Left lobe of liver (tissue), 2 donors: ENCODE measurements at regions not wholly inside any gene's neighbourhood (a gene's known extent, or its start where the extent isn't known, plus 50 kb on each side); places are given as distances from the start of the nearest gene placed in this dataset.
"Not testable (repeated sequence)": the region's sequence is repeated elsewhere in the genome, so short reads cannot be mapped to it uniquely, and the experiment has no call there.

Experiments used
- ATAC-seq: fragments of 200-7000 bp; cut with Tn5 transposase; one replicate; pipeline ENCODE4 v1.9.1; 2020; ENCODE audit warnings: mild to moderate bottlenecking, moderate library complexity
- DNase-seq: peaks from one replicate; pipeline ENCODE4 v3.0.0-alpha.2; 2020; ENCODE audit warnings: low spot score
- donor health status: DM: no; HTN: no; CAD: no; lungs with moderate emphysema.
- donor health status: DM: no; HTN: yes; CAD: no.

DNA sequence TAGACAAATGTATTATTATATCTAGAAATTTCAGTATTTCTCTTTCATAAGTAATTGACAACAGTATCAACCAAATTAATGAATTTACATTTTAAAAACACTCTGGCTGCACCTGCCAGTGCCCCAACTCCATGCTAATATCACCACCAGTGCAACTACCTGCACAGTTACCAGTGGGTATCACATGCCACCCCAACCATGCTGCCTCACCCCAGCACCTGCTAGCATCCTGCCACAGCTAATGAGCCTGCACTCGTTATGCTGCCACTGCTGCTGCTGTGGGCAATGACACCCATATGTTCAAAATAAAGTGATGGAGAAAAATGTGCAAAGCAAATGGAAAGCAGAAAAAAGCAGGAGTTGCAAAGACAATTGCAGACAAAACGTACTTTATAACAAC lies 855.9 kb upstream of the MANEA start:
- ATAC-seq: no peak

DNA sequence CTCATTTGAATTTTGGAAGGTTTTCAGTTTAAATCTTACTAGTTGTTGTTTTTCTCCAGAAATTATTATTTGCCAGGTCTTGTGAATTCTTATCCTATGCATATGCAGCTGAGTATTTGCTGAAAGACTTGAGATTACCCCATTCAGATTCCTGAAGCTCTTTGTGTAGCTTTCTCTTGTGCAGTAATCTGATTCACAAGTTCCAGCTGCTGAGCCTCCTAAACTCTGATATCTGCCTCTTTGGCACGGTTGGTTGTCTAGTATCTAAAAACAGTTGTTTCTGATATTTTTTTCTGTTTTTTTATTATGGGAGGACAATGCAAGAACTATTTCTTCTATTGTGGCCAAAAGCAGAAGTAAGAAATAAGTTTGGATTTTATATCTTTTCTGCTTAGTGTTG lies 863.9 kb upstream of the MANEA start:
- ATAC-seq (no peak), DNase-seq (no peak)

More for the DNA sequence above, 855.9 kb upstream of the MANEA start:
- no peak for DNase-seq

DNA sequence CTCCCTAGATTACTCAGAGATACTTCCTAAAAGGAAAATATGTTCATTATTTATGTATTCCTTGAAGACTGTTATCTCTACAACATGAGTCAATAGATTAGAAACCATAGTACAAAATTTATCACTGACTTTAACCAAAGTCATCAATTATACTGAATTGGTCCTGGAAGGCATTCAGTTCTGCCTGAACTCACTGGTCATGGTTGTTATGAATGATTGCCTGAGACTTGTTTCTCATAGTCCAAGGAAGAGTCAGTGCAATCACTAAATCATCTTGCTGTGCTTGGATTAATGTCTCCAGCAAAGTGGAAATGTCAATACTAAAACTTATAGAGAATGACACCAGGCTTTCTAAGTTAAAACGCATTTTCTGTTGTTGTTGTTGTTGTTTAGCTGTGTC lies 878.6 kb upstream of the MANEA start:
- DNase-seq (no peak), ATAC-seq (no peak)

DNA sequence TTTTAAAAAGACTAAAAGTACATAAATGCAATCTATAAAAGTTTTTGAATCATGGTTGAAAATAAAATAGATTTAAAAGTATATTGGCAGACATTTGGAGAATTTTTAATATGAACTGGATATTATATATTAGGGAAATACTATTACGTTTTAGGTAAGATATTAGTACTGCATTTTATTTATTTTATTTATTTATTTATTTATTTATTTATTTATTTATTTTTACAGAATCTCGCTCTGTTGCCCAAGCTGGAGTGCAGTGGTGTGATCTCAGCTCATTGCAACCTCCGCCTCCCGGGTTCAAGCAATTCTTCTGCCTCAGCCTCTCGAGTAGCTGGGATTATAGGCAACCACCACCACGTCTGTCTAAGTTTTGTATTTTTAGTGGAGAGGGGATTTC lies 890.1 kb upstream of the MANEA start:
- ATAC-seq: not testable (repeated sequence)

DNA sequence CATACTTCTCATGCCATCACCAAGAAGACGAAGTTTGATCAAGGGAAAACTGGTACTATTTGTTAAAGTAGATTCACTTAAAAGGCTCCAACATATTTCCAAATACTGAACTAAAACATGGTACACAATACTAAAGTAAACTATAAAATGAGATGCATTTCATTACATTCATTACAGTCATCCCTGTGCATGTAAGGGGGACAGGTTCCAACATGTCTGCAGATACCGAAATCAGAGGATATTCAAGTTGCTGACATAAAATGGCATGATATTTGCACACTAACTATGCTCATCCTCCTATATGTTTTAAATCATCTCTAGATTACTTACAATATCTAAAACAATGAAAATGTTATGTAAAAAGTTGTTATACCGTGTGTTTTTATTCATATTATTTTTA lies 893.9 kb upstream of the MANEA start:
- no peak for ATAC-seq
- DNase-seq: no peak

More for the DNA sequence above, 890.1 kb upstream of the MANEA start:
- not testable (repeated sequence) for DNase-seq

DNA sequence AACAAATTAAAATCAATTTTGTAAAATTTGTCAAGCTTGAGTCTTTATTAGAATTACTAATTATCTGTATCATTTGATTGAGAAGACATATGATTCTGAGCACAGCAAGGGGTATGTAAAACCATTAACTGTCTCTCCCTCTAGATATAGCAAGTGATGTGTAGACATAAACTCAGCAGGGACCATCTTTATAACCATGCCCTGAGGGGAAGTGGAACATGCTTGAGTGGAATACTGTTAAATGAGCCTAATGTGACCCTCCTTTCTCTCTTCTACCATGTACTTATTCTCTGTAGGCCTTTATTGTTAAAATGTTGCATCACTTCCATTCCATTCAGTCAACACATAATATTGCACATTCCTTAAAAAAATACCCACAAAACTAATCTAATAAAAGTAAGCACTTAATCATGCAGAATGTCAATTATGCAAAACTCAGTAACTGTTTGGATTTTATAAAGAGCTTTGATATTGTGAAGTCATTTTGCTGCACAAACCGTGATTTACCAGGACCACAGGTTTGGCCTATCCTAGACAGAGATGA lies 896.6 kb upstream of the MANEA start:
- ATAC-seq (no peak), DNase-seq (no peak)

DNA sequence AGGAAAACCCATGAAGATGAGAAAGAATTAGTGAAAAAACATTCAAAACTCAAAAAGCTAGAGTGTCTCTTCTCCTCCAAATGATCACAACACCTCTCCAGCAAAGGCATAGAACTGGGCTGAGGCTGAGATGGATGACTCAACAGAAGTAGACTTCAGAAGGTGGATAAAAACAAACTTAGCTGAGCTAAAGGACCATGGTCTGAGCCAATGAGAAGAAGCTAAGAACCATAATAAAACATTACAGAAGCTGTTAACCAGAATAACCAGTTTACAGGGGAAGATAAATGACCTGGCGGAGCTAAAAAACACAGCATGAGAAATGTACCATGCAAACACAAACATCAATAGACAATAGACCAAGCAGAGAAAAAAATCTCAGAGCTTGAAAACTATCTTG lies 904.1 kb upstream of the MANEA start:
- no peak for ATAC-seq

DNA sequence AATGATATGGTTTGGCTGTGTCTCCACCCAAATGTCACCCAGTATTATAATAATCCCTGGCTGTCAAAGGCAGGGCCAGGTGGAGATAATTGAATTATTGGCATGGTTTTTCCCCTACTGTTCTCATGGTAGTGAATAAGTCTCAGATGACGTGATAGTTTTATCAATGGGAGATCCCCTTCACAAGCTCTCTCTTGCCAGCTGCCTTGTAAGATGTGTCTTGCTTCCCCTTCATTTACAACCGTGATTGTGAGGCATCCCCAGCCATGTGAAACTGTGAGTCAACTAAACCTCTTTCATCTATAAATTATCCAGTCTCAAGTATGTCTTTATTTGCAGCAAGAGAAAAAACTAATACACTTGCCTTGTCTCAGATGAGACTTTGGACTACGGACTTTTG lies 907.3 kb upstream of the MANEA start:
- ATAC-seq (no peak), DNase-seq (no peak)

More for the DNA sequence above, 904.1 kb upstream of the MANEA start:
- no peak for DNase-seq

DNA sequence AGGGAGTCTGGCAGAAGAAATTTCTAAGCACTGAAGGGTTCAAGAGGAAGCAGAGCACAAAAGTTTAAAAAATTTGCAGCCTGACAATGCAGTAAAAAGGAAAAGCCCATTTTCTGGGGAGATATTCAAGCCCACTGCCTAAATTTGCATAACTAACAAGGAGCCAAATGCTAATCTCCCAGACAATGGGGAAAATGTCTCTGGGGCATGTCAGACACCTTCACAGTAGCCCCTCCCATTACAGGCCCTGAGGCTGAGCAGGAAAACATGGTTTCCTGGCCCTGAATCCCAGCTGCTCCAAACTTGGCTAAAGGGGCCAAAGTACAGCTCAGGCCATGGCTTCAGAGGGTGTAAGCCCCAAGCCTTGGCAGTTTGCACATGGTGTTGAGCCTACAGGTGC lies 908.5 kb upstream of the MANEA start:
- ATAC-seq (no peak), DNase-seq (no peak)

DNA sequence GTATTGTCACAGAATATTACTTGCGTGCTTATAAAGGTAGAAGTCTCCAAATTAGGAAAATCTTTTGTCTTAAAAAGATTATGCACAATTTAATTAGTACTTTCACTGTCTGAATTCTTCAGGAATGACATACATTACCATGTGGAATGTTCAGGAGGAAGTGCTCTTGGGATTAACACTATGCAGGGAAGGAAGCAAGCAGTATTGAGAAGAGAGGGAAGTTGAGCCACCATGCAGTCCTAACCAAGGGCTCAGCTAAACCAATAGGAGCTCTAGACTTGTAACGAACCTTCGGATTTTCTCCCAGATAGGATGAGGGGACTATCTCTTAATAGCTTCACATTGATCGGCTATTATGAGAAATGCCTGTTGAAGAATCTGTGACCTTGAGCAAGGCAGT lies 918.4 kb upstream of the MANEA start:
- DNase-seq (no peak), ATAC-seq (no peak)

DNA sequence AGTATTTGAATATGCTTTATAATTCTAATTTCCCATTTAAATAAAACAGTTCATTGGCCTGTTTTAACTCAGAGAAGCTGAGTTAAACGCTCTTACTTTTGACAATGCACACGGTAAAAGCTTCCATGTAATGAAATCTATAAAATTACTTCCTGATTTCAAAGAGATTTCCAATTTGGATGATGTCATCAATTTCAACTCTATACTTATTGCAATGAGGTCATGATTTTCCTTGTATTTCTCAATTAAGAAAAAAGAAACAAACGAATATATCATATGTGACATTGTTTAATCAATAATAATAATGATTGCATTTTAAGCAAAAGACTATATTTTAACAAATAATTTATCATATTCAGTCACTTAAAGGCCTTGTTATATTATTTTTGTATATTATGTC lies 926.1 kb upstream of the MANEA start:
- no peak for DNase-seq
- ATAC-seq: no peak

DNA sequence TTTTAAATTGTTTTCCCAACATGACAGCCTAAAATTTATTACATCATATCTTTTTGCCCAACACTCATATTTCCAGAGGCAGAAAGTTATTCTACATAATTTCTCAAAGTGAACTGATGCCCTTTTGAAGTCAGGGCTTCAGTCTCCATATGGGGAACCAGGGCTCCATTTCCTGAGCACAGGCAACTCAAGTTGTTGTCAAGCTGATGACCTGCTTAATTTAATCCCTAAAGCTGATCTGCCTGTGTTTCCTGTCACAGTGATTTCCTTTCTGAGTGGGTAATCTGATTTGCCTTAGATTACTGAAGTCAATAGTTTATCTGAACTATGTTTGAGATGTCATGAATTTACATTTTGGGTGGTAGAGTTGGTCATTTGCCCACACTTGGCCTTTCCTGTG lies 932.1 kb upstream of the MANEA start:
- no peak for DNase-seq
- ATAC-seq: no peak

DNA sequence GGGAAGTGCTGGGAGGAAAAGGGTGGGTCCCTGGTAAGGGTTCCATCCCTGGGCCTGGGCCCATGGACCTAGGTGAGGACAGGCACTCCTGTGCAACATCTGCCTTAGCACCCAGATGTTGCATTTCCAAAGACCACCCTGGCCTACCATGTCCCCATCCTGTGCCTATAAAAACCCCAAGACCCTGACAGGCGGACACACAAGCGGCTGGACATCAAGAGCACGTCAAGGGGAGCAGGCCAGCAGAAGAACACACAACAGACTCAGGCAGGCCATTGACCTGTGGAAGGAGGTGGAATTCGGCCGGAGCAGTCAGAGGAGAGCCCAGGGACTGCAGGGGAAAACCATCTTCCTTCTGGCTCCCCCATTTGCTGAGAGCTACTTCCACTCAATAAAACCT lies 937.8 kb upstream of the MANEA start:
- no peak for DNase-seq
- ATAC-seq: no peak

DNA sequence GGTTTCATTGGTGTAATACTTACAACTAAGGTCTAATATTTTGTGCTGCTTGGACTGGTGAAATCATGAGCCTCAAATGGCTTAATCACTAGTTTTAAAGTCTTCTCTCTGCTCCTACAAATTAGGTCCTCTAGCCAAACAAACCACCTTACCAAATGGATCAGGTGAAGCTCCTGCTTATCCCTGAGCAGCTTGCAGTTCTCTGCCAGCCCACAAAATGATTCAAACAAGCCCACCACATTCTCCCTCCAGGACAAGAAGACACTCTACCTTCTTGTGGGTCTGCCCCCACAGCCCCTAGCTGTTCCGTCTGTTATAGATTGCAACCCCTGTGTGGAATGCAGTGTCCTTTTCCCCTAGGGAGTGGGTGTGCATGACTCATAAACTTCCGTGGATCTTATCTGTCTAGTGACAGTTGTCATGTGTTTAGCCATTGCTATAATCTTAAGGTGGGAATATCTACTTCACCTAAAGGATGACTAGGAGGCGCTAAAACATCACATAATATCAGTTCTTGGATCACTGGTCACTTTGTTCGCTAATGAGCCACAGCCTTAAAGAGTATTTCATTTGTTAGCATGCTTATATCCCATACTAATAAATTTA lies 940.5 kb upstream of the MANEA start:
- ATAC-seq (peak; percentile 79), DNase-seq (no peak)

DNA sequence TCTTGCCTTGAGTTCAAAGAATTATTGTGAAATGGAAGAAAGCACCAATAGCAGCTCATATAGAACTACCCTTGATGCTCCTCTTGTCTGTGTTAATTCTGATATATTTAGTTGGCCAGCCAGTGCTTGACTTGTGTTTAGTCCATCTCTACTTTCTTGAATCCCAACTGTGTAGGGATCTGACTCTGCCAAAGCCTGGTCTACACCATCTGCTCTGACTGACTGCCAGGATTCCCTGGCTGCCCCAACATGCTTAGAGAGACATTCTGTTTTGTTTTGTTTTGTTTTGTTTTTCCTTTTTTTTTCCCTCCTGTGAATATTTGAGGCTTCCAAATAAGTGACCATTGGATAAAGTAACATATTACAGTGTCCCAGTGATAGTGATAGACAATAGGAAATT lies 953.7 kb upstream of the MANEA start:
- DNase-seq (no peak), ATAC-seq (no peak)

DNA sequence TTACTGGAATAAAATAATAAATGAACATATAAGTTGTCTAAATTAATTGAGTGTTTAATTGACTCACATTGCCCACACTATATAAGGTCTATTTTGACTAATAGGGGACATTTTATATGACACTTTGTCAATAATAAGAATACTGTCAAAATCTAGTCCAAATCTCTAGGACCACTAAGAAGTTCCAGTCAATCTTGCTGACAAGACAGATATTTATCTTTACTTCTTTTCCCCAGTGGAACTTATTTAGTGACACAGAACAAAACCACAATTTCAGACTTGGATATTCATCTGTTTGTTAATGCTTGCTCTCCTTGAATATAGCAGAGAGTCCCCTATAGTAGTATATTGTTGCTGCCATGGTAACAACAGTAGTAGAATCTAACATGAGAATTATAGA lies 954.6 kb upstream of the MANEA start:
- ATAC-seq (no peak), DNase-seq (no peak)

DNA sequence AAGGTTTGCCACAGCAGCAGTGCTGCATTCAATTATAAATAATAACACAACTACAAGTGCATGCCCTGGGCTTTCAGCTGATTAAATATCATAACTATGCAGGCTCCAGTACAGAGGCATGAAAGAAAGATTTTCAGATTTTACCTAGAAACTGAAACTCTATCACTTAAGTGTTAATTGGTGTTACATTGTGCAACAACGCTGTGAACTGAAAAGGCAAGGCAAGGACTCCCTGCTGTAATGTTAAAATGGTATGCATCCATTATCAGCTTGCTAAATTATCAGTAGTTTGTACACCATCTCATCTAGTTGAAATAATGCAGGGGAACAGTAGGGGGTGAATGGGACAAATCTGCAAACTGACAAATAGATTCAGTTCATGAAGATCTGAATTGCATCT lies 976.7 kb upstream of the MANEA start:
- ATAC-seq (no peak), DNase-seq (no peak)

DNA sequence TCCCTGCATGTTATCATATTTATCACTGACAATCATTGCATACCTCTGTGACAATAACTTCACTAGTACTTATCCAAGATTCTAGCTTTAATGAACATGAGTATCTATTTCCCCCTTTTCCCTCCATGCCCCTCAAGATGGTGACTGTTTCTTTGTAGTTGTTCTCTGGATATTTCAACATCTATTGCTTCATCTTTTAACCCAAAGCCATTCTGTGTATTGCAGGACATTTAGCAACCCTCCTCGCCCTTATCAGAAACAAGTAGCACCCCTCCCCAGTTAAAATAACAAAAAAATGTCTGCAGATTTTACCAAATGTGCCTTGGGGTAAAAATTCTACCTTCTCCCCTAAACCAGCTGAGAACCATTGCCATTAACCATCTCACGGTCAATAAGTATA lies 979.8 kb upstream of the MANEA start:
- no peak for DNase-seq
- ATAC-seq: no peak

DNA sequence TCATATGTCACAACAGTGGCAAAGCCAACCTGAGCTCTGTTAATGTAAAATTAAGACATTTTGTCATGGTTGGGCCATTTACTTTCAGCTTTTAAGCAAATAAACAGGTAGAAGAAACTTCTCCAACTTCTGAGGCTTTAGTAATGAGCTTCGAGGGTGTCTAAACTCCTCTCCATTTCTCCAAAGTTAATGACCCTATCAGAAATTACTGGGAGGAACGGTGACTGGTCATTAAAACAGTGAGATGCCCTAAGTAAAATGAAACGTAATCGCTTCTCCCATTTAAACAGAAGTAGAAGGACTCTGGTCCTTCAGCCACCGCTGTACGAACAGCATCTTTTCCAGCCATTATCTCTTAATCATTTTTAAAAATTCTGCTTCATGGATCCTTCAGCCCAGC lies 986.9 kb upstream of the MANEA start:
- DNase-seq (no peak), ATAC-seq (no peak)

DNA sequence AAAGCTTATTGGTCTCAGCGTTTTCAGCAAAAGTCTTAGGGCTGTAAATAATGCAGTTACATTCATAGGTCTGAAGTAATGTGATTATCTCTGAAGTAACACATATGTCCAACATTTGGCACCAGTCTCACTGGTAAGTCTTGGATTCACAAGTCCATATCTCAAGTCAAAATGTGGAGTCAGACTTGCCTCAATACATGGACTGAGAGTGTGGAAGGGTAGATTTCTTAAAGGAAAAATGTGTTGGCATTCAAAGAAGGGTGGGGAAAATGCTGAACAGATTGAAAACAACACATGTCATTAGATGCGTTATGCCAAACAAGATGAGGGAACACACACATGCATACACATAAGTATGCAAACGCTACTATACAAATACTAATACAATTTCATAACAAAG lies 989.0 kb upstream of the MANEA start:
- no peak for DNase-seq
- ATAC-seq: no peak

DNA sequence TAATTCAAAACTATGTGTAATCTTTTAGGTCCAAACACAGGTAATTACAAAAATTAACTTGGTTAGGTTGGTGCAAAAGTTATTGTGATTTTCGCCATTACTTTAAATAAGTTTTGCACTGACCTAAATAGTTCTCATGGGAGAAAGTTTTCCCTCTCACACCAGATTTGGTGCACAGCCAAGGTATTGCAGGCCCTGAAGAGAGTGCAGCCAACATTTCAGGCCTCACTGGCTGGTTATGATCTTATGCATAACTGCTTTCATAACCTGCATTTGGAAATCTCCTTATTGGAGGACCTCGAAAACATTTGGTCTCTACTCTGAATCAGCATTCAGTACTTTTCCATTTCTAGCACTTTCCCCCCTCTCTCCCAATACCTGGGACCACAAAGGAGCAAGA lies 993.1 kb upstream of the MANEA start:
- no peak for ATAC-seq
- DNase-seq: no peak

DNA sequence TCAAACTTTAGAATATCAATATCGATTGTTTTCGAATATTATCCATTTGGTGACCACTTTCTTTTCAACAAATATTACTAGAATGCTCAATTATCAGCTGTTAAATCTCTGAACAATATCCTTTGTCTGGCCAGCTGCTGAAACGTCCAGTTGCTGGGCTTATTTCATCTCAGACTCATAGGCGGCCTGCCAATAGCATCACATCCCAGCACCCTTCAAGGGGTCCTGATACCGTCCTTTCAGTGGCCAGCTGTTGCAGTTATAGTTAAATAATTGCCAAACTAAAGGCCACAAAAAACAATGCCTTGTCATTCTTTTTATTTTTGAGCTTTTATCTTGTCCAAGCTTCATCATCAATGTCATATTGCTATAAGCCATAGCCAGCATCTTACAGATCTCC lies 1006.8 kb upstream of the MANEA start:
- DNase-seq: no peak
- ATAC-seq: no peak

DNA sequence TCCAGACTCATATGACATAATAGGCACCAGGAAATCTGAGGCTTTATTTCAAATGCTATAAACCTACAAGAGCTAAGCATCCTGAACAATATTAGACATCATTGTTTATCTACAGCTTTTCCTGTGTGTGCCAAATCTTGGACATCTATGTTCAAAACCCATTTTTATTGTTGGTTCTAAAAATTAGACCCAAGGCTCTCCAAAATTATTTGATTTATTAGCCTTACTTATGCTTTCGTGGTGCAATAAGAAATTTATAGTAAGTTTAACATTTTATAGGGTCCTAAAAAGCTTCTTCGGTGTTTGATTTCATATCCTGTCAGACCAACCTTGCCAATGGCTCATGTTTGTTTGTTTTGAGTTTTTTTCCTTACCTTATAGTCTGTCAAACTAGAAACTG lies 1014.5 kb upstream of the MANEA start:
- no peak for ATAC-seq

More for the DNA sequence above, 1014.5 kb upstream of the MANEA start:
- no peak for DNase-seq
